H1 (cell line): ENCODE measurements at regions not wholly inside any gene's neighbourhood (a gene's known extent, or its start where the extent isn't known, plus 50 kb on each side); places are given as distances from the start of the nearest gene placed in this dataset.

Source experiments
- BCL11A ChIP-seq, 2 experiments: IDR thresholded peaks; one replicate each; pipeline ENCODE4 v1.6.1; 2011; ENCODE audit warnings: low read depth in 2 of 2, low read length in 2 of 2, mild to moderate bottlenecking in 2 of 2
- CHD2 ChIP-seq: IDR thresholded peaks from 2 replicates; pipeline ENCODE4 v1.6.1; 2012; ENCODE audit warnings: low read length, improper control_type of control experiment
- HDAC6 ChIP-seq: IDR thresholded peaks from one replicate; pipeline ENCODE4 v1.7.1; 2012; ENCODE audit warnings: low read depth, mild to moderate bottlenecking, inconsistent platforms, low read length, moderate library complexity
- KDM4A ChIP-seq: IDR thresholded peaks from one replicate; pipeline ENCODE4 v1.7.1; 2012; ENCODE audit warnings: low read depth, mild to moderate bottlenecking, moderate library complexity, low read length, inconsistent platforms; ENCODE audit not compliant: severe bottlenecking
- MAFK ChIP-seq: IDR thresholded peaks from 2 replicates; pipeline ENCODE4 v1.6.1; 2012; ENCODE audit warnings: low read depth, mild to moderate bottlenecking, improper control_type of control experiment, low read length
- POLR2A ChIP-seq, 2 experiments: IDR thresholded peaks; 1 replicate in 1 of 2; 2 replicates in 1 of 2; pipeline ENCODE4 v1.6.1; 2011; ENCODE audit warnings: low read depth in 2 of 2, low read length in 2 of 2, mild to moderate bottlenecking in 2 of 2; ENCODE audit errors: control extremely low read depth in 1 of 2
- RXRA ChIP-seq: IDR thresholded peaks from 2 replicates; pipeline ENCODE4 v1.6.1; 2011; ENCODE audit warnings: low read depth, mild to moderate bottlenecking, low read length, moderate library complexity; ENCODE audit not compliant: insufficient read depth
- SIX5 ChIP-seq: IDR thresholded peaks from 2 replicates; pipeline ENCODE4 v1.6.1; 2011; ENCODE audit warnings: mild to moderate bottlenecking, low read depth, low read length
- SP2 ChIP-seq: IDR thresholded peaks from 2 replicates; pipeline ENCODE4 v1.6.1; 2012; ENCODE audit warnings: mild to moderate bottlenecking, low read length, inconsistent platforms
- SRF ChIP-seq: IDR thresholded peaks from 2 replicates; pipeline ENCODE4 v1.6.1; 2011; ENCODE audit warnings: mild to moderate bottlenecking, low read depth, low read length, moderate library complexity
- TCF12 ChIP-seq: IDR thresholded peaks from 2 replicates; pipeline ENCODE4 v1.6.1; 2011; ENCODE audit warnings: low read depth, mild to moderate bottlenecking, low read length
- ZNF274 ChIP-seq: IDR thresholded peaks from 2 replicates; pipeline ENCODE4 v1.7.0; 2012; ENCODE audit warnings: low read length, borderline replicate concordance; ENCODE audit errors: extremely low read depth
- TF ChIP-seq, protein P1 (sequence below): fragments of 300-600 bp; sonication (generic); IDR thresholded peaks from 2 replicates; pipeline ENCODE4 v1.7.1; 2012; ENCODE audit warnings: low read length, moderate library complexity, mild to moderate bottlenecking, inconsistent platforms; ENCODE audit not compliant: insufficient replicate concordance

DNA sequence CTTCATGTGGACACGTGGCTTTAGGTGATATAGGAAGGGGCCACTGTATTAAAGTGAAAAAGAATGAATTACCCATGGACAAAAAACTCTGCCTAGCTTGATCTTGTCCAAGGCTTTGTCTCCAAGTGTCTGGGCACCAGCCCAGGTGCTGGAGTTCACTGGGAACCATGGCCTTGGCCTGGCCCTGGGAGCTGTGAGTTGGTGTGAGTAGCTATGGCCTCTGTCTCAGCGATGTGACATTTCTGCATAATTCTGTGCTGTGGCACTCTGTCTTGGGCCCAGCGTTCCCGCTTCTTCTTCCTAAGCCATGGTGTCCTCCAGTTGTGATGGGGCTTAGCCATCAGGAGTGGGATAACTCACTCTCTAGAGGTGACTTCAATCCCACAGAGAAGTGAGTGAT, 119.0 kb upstream of the PPP2R2D start (continued):
- TF ChIP-seq, protein P1, sequence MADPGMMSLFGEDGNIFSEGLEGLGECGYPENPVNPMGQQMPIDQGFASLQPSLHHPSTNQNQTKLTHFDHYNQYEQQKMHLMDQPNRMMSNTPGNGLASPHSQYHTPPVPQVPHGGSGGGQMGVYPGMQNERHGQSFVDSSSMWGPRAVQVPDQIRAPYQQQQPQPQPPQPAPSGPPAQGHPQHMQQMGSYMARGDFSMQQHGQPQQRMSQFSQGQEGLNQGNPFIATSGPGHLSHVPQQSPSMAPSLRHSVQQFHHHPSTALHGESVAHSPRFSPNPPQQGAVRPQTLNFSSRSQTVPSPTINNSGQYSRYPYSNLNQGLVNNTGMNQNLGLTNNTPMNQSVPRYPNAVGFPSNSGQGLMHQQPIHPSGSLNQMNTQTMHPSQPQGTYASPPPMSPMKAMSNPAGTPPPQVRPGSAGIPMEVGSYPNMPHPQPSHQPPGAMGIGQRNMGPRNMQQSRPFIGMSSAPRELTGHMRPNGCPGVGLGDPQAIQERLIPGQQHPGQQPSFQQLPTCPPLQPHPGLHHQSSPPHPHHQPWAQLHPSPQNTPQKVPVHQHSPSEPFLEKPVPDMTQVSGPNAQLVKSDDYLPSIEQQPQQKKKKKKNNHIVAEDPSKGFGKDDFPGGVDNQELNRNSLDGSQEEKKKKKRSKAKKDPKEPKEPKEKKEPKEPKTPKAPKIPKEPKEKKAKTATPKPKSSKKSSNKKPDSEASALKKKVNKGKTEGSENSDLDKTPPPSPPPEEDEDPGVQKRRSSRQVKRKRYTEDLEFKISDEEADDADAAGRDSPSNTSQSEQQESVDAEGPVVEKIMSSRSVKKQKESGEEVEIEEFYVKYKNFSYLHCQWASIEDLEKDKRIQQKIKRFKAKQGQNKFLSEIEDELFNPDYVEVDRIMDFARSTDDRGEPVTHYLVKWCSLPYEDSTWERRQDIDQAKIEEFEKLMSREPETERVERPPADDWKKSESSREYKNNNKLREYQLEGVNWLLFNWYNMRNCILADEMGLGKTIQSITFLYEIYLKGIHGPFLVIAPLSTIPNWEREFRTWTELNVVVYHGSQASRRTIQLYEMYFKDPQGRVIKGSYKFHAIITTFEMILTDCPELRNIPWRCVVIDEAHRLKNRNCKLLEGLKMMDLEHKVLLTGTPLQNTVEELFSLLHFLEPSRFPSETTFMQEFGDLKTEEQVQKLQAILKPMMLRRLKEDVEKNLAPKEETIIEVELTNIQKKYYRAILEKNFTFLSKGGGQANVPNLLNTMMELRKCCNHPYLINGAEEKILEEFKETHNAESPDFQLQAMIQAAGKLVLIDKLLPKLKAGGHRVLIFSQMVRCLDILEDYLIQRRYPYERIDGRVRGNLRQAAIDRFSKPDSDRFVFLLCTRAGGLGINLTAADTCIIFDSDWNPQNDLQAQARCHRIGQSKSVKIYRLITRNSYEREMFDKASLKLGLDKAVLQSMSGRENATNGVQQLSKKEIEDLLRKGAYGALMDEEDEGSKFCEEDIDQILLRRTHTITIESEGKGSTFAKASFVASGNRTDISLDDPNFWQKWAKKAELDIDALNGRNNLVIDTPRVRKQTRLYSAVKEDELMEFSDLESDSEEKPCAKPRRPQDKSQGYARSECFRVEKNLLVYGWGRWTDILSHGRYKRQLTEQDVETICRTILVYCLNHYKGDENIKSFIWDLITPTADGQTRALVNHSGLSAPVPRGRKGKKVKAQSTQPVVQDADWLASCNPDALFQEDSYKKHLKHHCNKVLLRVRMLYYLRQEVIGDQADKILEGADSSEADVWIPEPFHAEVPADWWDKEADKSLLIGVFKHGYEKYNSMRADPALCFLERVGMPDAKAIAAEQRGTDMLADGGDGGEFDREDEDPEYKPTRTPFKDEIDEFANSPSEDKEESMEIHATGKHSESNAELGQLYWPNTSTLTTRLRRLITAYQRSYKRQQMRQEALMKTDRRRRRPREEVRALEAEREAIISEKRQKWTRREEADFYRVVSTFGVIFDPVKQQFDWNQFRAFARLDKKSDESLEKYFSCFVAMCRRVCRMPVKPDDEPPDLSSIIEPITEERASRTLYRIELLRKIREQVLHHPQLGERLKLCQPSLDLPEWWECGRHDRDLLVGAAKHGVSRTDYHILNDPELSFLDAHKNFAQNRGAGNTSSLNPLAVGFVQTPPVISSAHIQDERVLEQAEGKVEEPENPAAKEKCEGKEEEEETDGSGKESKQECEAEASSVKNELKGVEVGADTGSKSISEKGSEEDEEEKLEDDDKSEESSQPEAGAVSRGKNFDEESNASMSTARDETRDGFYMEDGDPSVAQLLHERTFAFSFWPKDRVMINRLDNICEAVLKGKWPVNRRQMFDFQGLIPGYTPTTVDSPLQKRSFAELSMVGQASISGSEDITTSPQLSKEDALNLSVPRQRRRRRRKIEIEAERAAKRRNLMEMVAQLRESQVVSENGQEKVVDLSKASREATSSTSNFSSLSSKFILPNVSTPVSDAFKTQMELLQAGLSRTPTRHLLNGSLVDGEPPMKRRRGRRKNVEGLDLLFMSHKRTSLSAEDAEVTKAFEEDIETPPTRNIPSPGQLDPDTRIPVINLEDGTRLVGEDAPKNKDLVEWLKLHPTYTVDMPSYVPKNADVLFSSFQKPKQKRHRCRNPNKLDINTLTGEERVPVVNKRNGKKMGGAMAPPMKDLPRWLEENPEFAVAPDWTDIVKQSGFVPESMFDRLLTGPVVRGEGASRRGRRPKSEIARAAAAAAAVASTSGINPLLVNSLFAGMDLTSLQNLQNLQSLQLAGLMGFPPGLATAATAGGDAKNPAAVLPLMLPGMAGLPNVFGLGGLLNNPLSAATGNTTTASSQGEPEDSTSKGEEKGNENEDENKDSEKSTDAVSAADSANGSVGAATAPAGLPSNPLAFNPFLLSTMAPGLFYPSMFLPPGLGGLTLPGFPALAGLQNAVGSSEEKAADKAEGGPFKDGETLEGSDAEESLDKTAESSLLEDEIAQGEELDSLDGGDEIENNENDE: no peak
- no peak for TF ChIP-seq MAFK
- no peak for TF ChIP-seq SIX5
- no peak for TF ChIP-seq HDAC6
- TF ChIP-seq TCF12: no peak
- TF ChIP-seq BCL11A (IDR thresholded peaks at IDR 0.05; ENCODE audit: low read depth in 2 of 2, low read length in 2 of 2): no peak
- no peak for TF ChIP-seq ZNF274
- no peak for TF ChIP-seq RXRA
- TF ChIP-seq SP2: no peak
- no peak for TF ChIP-seq KDM4A
- TF ChIP-seq CHD2: no peak
- no peak for TF ChIP-seq POLR2A (IDR thresholded peaks at IDR 0.05; ENCODE audit: control extremely low read depth in 1 of 2, low read depth in 2 of 2, low read length in 2 of 2)
- no peak for TF ChIP-seq SRF
